ENCODE measurements at regions not wholly inside any gene's neighbourhood (a gene's known extent, or its start where the extent isn't known, plus 50 kb on each side); places are given as distances from the start of the nearest gene placed in this dataset.

GRCh38 chr13:50572129-50572528 is 271.4 kb downstream of the DLEU7 start:
- no peaks in the 10 kb centered on the region for H3K9me3 ChIP-seq
- WGBS, 2 donors (ENCODE audit: low coverage in 1 of 2), result 83 to 92% methylated on average over 1 to 3 of the region's 3 CpGs
- TF ChIP-seq POLR2A (IDR thresholded peaks at IDR 0.05) (no peak), CTCF (IDR thresholded peaks at IDR 0.05) (no peak), POLR2AphosphoS5 (IDR thresholded peaks at IDR 0.05) (no peak)
- no peaks in the 10 kb centered on the region for H3K27me3 ChIP-seq
- H3K36me3 ChIP-seq, result no peaks in the 10 kb centered on the region
- intact Hi-C loops (cut with DNase I; ENCODE audit: low total_unique reads), result no loop called here
- no peak overlapping the region for H3K27ac ChIP-seq
- in situ Hi-C loops (cut with MboI; ENCODE audit: low pct_ligation_motif_present in 1 of 4, low pct_unique_long_range_greater_than_20kb in 1 of 4, low sequenced_read_pairs in 3 of 4), result no loop called here
- no peak overlapping the region for H3K4me3 ChIP-seq
- H3K4me1 ChIP-seq, result peaks cover 0 to 11% (median 1%) of the 10 kb centered on the region in 4 donors
- no peak for DNase-seq

- no peak for DNase-seq
- in situ Hi-C loops (cut with MboI; ENCODE audit: low pct_ligation_motif_present in 1 of 4, low pct_unique_long_range_greater_than_20kb in 1 of 4, low sequenced_read_pairs in 3 of 4) (no loop called here), intact Hi-C loops (cut with DNase I; ENCODE audit: low total_unique reads) (no loop called here)
- H3K27me3 ChIP-seq, result no peaks in the 10 kb centered on the region
- no peaks in the 10 kb centered on the region for H3K9me3 ChIP-seq
- H3K36me3 ChIP-seq, result no peaks in the 10 kb centered on the region
- TF ChIP-seq EP300 (IDR thresholded peaks at IDR 0.05; ENCODE audit: low read depth), result no peak
- no peak for TF ChIP-seq POLR2A (IDR thresholded peaks at IDR 0.05)
- no peak for TF ChIP-seq CTCF (IDR thresholded peaks at IDR 0.05)
- no peak for TF ChIP-seq POLR2AphosphoS5 (IDR thresholded peaks at IDR 0.05)
- WGBS, 2 donors (ENCODE audit: low coverage in 1 of 2), result 89% methylated on average over 4 of the region's 4 CpGs
- no peak overlapping the region for H3K4me3 ChIP-seq
- no peak overlapping the region for H3K27ac ChIP-seq
- peaks cover 0 to 11% (median 1%) of the 10 kb centered on the region in 4 donors for H3K4me1 ChIP-seq
Observed at GRCh38 chr13:50573066-50573465, 270.4 kb downstream of the DLEU7 start.

- no peaks in the 10 kb centered on the region for H3K27me3 ChIP-seq
- H3K36me3 ChIP-seq, result no peaks in the 10 kb centered on the region
- H3K9me3 ChIP-seq, result no peaks in the 10 kb centered on the region
- no peak for TF ChIP-seq EP300 (IDR thresholded peaks at IDR 0.05; ENCODE audit: low read depth)
- 71 to 76% methylated on average over 3 of the region's 3 CpGs for whole genome bisulfite sequencing, 2 donors (ENCODE audit: low coverage in 1 of 2)
- intact Hi-C loops (cut with DNase I; ENCODE audit: low total_unique reads) (no loop called here), in situ Hi-C loops (cut with MboI; ENCODE audit: low pct_ligation_motif_present in 1 of 4, low pct_unique_long_range_greater_than_20kb in 1 of 4, low sequenced_read_pairs in 3 of 4) (no loop called here)
- no peak overlapping the region for H3K4me3 ChIP-seq
- H3K27ac ChIP-seq, result no peak overlapping the region
- H3K4me1 ChIP-seq, result peaks cover 0 to 11% (median 1%) of the 10 kb centered on the region in 4 donors
- no peak for DNase-seq
Observed at GRCh38 chr13:50574731-50575130, 268.8 kb downstream of the DLEU7 start.

- Histone ChIP-seq H3K4me1 (peaks cover 0 to 11% (median 1%) of the 10 kb centered on the region in 4 donors), H3K27me3 (no peaks in the 10 kb centered on the region), H3K9me3 (no peaks in the 10 kb centered on the region), H3K36me3 (no peaks in the 10 kb centered on the region), H3K4me3 (no peak overlapping the region), H3K27ac (no peak overlapping the region)
- intact Hi-C loops (cut with DNase I; ENCODE audit: low total_unique reads), result no loop called here
- DNase-seq, result no peak
- WGBS, 2 donors (ENCODE audit: low coverage in 1 of 2), result 95% methylated on average over 3 of the region's 3 CpGs; no CpG with 5 or more reads in 1 of the 2 donors
- TF ChIP-seq POLR2AphosphoS5 (IDR thresholded peaks at IDR 0.05), result no peak
- no peak for TF ChIP-seq CTCF (IDR thresholded peaks at IDR 0.05)
- no peak for TF ChIP-seq EP300 (IDR thresholded peaks at IDR 0.05; ENCODE audit: low read depth)
- no peak for TF ChIP-seq POLR2A (IDR thresholded peaks at IDR 0.05)
- in situ Hi-C loops (cut with MboI; ENCODE audit: low pct_ligation_motif_present in 1 of 4, low pct_unique_long_range_greater_than_20kb in 1 of 4, low sequenced_read_pairs in 3 of 4), result no loop called here
Observed at GRCh38 chr13:50575138-50575537, 268.4 kb downstream of the DLEU7 start.

- H3K4me3 ChIP-seq, result no peak overlapping the region
Observed at GRCh38 chr13:50576156-50576555, 267.3 kb downstream of the DLEU7 start.

More at GRCh38 chr13:50576156-50576555, 267.3 kb downstream of the DLEU7 start:
- Histone ChIP-seq H3K4me1 (peaks cover 0 to 11% (median 1%) of the 10 kb centered on the region in 4 donors), H3K36me3 (no peaks in the 10 kb centered on the region), H3K27me3 (no peaks in the 10 kb centered on the region), H3K27ac (no peak overlapping the region), H3K9me3 (no peaks in the 10 kb centered on the region)
- 37 to 40% methylated on average over 1 to 6 of the region's 6 CpGs for WGBS, 2 donors (ENCODE audit: low coverage in 1 of 2)
- in situ Hi-C loops (cut with MboI; ENCODE audit: low pct_ligation_motif_present in 1 of 4, low pct_unique_long_range_greater_than_20kb in 1 of 4, low sequenced_read_pairs in 3 of 4) (no loop called here), intact Hi-C loops (cut with DNase I; ENCODE audit: low total_unique reads) (no loop called here)
- no peak for TF ChIP-seq CTCF (IDR thresholded peaks at IDR 0.05)
- TF ChIP-seq POLR2A (IDR thresholded peaks at IDR 0.05), result no peak
- no peak for TF ChIP-seq POLR2AphosphoS5 (IDR thresholded peaks at IDR 0.05)
- TF ChIP-seq EP300 (IDR thresholded peaks at IDR 0.05; ENCODE audit: low read depth), result no peak
- DNase-seq, result peak; percentile 62

All from transverse colon (tissue), 4 donors.